ENCODE measurements at regions not wholly inside any gene's neighbourhood (a gene's known extent, or its start where the extent isn't known, plus 50 kb on each side); places are given as distances from the start of the nearest gene placed in this dataset.

DNA sequence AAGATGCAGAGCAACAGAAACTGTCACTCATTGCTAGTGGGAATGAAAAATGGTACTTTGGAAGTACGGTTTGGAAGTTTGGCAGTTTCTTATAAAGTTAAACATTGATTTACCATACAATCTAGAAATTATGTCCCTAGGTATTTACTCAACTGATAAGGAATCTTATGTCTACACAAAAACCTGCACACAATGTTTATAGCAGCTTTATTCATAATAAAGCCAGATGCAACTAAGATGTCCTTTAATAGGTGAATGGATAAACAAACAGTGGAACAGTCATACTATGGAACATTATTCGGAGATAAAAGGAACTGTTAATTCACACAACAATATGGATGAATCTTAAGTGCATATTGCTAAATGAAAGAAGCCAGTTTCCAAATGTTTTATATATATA lies 96.2 kb upstream of the SIRPA start:
- TF ChIP-seq, protein P1, sequence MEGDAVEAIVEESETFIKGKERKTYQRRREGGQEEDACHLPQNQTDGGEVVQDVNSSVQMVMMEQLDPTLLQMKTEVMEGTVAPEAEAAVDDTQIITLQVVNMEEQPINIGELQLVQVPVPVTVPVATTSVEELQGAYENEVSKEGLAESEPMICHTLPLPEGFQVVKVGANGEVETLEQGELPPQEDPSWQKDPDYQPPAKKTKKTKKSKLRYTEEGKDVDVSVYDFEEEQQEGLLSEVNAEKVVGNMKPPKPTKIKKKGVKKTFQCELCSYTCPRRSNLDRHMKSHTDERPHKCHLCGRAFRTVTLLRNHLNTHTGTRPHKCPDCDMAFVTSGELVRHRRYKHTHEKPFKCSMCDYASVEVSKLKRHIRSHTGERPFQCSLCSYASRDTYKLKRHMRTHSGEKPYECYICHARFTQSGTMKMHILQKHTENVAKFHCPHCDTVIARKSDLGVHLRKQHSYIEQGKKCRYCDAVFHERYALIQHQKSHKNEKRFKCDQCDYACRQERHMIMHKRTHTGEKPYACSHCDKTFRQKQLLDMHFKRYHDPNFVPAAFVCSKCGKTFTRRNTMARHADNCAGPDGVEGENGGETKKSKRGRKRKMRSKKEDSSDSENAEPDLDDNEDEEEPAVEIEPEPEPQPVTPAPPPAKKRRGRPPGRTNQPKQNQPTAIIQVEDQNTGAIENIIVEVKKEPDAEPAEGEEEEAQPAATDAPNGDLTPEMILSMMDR (IDR thresholded peaks at IDR 0.05): no peak
- no peak for TF ChIP-seq POLR2A (IDR thresholded peaks at IDR 0.05)

Data from esophagus squamous epithelium (tissue), 4 donors.